Hepatocyte (in vitro differentiated cells): ENCODE measurements at regions not wholly inside any gene's neighbourhood (a gene's known extent, or its start where the extent isn't known, plus 50 kb on each side); places are given as distances from the start of the nearest gene placed in this dataset.

Experiments
- DNase-seq: peaks from one replicate; pipeline ENCODE4 v3.0.0-alpha.2; 2016; ENCODE audit warnings: low spot score
- H2AFZ ChIP-seq: fragments of 200-600 bp; sonication (generic); 2 replicates; pipeline ENCODE4 v1.6.0; 2016; ENCODE audit warnings: antibody characterized with exemption, mild to moderate bottlenecking
- H3K27ac ChIP-seq: fragments of 200-600 bp; sonication (generic); 2 replicates; pipeline ENCODE4 v1.5.1; 2016; ENCODE audit warnings: mild to moderate bottlenecking
- H3K27me3 ChIP-seq: fragments of 200-600 bp; sonication (generic); 2 replicates; pipeline ENCODE4 v1.6.1; 2016
- H3K36me3 ChIP-seq: fragments of 200-600 bp; sonication (generic); replicated peaks from 2 replicates; pipeline ENCODE4 v1.5.1; 2016; ENCODE audit warnings: low read depth; ENCODE audit not compliant: insufficient read depth
- H3K4me1 ChIP-seq: fragments of 200-600 bp; sonication (generic); 2 replicates; pipeline ENCODE4 v1.5.1; 2016; ENCODE audit warnings: mild to moderate bottlenecking, moderate library complexity; ENCODE audit not compliant: insufficient read depth
- H3K4me2 ChIP-seq: fragments of 200-600 bp; sonication (generic); 2 replicates; pipeline ENCODE4 v1.6.0; 2016
- H3K4me3 ChIP-seq: fragments of 200-600 bp; sonication (generic); 2 replicates; pipeline ENCODE4 v1.5.1; 2016; ENCODE audit warnings: mild to moderate bottlenecking
- H3K79me2 ChIP-seq: fragments of 200-600 bp; sonication (generic); 2 replicates; pipeline ENCODE4 v1.6.0; 2017; ENCODE audit warnings: mild to moderate bottlenecking
- H3K9me2 ChIP-seq: fragments of 200-600 bp; sonication (generic); replicated peaks from 2 replicates; pipeline ENCODE4 v1.6.0; 2017; ENCODE audit warnings: mild to moderate bottlenecking; ENCODE audit not compliant: insufficient read depth
- H3K9me3 ChIP-seq: fragments of 200-600 bp; sonication (generic); 2 replicates; pipeline ENCODE4 v1.5.1; 2016; ENCODE audit warnings: low read depth, mild to moderate bottlenecking
- H4K20me1 ChIP-seq: fragments of 200-600 bp; sonication (generic); 2 replicates; pipeline ENCODE4 v1.6.0; 2016; ENCODE audit warnings: mild to moderate bottlenecking; ENCODE audit not compliant: insufficient read depth, poor library complexity, severe bottlenecking
- EZH2 ChIP-seq: fragments of 200-600 bp; sonication (generic); IDR thresholded peaks from 2 replicates; pipeline ENCODE4 v1.6.1; 2016; ENCODE audit warnings: antibody characterized with exemption, mild to moderate bottlenecking, borderline replicate concordance
- EZH2phosphoT487 ChIP-seq: fragments of 200-600 bp; sonication (generic); IDR thresholded peaks from one replicate; pipeline ENCODE4 v1.6.1; 2018; ENCODE audit warnings: antibody characterized with exemption, mild to moderate bottlenecking, low read depth, moderate library complexity; ENCODE audit not compliant: unreplicated experiment, severe bottlenecking
- WGBS: methylation state at CpG from one replicate; pipeline ENCODE4 v1.1.6; 2016; ENCODE audit warnings: low lambda C conversion rate; ENCODE audit errors: missing lambda C conversion rate; 5-methylcytosine and 5-hydroxymethylcytosine counted together
- TF ChIP-seq, protein P1 (sequence below): fragments of 200-600 bp; sonication (generic); IDR thresholded peaks from 2 replicates; pipeline ENCODE4 v1.5.1; 2016; ENCODE audit warnings: antibody characterized with exemption, mild to moderate bottlenecking; ENCODE audit not compliant: poor library complexity

DNA sequence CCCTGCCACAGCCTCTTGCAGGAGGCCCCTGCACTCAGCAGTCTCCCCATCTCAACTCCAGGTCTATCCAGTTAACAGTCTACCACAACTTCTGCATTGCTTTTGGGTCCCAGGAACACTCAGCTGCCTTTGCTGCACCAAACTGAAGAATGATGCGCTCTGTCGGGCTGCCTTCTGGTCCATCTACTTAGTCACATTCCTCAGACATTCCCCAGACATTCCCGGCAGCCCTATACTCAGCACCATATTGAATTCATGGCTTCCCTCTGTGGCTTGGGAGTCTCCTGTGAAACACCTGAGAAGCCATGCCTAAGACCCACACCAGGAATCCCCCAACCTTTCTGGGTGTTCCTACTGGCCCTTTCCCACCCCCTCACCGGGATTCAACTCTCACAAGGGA, 99.6 kb upstream of the COL21A1 start:
- WGBS = 79% methylated on average over 4 of the region's 4 CpGs
- Histone ChIP-seq H3K4me2 (no peak overlapping the region), H3K4me1 (no peaks in the 10 kb centered on the region), H3K27ac (no peak overlapping the region), H2AFZ (no peak overlapping the region), H3K9me3 (no peaks in the 10 kb centered on the region), H4K20me1 (no peaks in the 10 kb centered on the region), H3K36me3 (no peaks in the 10 kb centered on the region), H3K4me3 (no peak overlapping the region), H3K27me3 (no peaks in the 10 kb centered on the region), H3K9me2 (no peaks in the 10 kb centered on the region), H3K79me2 (no peaks in the 10 kb centered on the region)
- TF ChIP-seq, protein P1, sequence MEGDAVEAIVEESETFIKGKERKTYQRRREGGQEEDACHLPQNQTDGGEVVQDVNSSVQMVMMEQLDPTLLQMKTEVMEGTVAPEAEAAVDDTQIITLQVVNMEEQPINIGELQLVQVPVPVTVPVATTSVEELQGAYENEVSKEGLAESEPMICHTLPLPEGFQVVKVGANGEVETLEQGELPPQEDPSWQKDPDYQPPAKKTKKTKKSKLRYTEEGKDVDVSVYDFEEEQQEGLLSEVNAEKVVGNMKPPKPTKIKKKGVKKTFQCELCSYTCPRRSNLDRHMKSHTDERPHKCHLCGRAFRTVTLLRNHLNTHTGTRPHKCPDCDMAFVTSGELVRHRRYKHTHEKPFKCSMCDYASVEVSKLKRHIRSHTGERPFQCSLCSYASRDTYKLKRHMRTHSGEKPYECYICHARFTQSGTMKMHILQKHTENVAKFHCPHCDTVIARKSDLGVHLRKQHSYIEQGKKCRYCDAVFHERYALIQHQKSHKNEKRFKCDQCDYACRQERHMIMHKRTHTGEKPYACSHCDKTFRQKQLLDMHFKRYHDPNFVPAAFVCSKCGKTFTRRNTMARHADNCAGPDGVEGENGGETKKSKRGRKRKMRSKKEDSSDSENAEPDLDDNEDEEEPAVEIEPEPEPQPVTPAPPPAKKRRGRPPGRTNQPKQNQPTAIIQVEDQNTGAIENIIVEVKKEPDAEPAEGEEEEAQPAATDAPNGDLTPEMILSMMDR = no peak
- TF ChIP-seq EZH2phosphoT487 = no peak
- no peak for TF ChIP-seq EZH2
- no peak for DNase-seq

DNA sequence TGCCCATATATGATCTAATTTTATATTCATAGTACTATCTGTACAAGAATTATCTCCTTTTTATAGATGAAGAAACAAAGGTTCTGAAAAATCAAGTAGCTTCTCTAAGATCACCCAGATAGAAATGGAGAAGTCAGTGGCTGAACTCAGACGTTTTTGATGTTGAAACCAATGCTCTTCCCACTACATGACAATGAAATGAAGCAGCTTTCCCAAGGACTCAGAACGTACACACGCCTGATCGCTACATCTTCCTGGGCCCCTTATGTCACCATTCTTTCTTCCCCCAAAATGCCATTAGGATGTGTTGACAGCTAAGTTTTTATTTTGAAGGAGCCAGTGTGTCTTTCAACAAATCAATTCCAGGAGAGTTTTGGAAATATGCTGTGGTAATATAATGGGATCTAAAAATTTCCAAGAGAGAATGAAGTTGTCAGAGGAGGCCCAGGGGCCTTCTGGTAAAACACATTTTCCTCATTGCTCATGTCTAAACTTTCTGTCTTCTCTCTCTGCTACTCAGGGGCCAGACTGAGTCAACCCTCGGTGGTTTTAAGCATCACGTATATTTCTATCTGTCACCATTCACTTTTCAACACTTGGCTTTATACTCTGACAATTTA, 98.1 kb upstream of the COL21A1 start:
- H3K27ac ChIP-seq = no peak overlapping the region
- H2AFZ ChIP-seq = no peak overlapping the region
- H3K9me3 ChIP-seq = no peaks in the 10 kb centered on the region
- H3K4me1 ChIP-seq = no peaks in the 10 kb centered on the region
- no peaks in the 10 kb centered on the region for H3K27me3 ChIP-seq
- TF ChIP-seq EZH2 (no peak), EZH2phosphoT487 (no peak)
- TF ChIP-seq, protein P1 = no peak
- no peaks in the 10 kb centered on the region for H3K36me3 ChIP-seq
- no peaks in the 10 kb centered on the region for H3K9me2 ChIP-seq
- H3K79me2 ChIP-seq = no peaks in the 10 kb centered on the region
- WGBS = 82% methylated on average over 6 of the region's 6 CpGs
- no peak overlapping the region for H3K4me3 ChIP-seq
- no peak for DNase-seq
- no peaks in the 10 kb centered on the region for H4K20me1 ChIP-seq
- no peak overlapping the region for H3K4me2 ChIP-seq

DNA sequence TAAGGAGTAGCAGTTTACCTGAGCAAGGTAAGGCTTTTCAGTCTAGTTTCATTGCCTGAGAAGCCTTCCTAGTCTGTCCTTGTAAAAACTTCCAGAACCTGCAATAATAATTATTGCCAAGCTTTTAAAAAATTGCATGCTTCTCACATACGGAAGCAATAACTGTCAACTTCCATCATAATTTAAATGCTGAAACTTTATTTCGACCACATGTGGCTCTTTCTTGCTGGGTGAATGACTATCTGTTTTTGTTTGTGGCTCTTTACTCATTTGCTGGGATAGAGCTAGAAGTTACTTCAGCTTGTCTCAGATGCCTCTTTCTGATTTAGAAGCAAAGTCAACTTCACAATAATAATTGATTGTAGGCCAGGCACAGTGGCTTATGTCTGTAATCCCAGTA, 95.9 kb upstream of the COL21A1 start:
- DNase-seq = no peak
- Histone ChIP-seq H4K20me1 (no peaks in the 10 kb centered on the region), H3K27me3 (no peaks in the 10 kb centered on the region), H3K4me3 (no peak overlapping the region), H2AFZ (no peak overlapping the region), H3K4me2 (no peak overlapping the region), H3K9me3 (no peaks in the 10 kb centered on the region), H3K4me1 (no peaks in the 10 kb centered on the region), H3K27ac (no peak overlapping the region), H3K79me2 (no peaks in the 10 kb centered on the region), H3K36me3 (no peaks in the 10 kb centered on the region), H3K9me2 (no peaks in the 10 kb centered on the region)
- TF ChIP-seq, protein P1 = no peak
- WGBS = 73% methylated on average over 2 of the region's 2 CpGs

DNA sequence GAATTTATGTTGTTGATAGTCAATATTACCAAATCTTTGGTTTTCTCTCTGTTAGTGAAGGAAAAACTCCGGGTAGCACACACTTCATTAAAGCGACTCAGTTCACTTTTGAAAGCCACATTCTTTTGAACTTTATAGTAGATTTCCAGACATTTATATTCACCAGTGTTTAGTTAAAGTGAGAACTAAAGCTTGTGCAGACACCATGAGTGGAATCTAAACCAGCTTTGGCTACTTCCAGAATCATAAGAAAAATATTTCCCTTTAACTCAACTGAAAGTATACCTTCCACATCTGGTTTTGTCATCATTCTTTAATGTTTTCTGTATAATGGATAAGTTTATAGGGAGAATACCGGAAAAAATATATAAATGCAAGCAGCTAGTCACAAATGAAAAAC, 92.1 kb upstream of the COL21A1 start:
- H3K9me2 ChIP-seq = no peaks in the 10 kb centered on the region
- no peak overlapping the region for H3K4me3 ChIP-seq
- no peaks in the 10 kb centered on the region for H3K9me3 ChIP-seq
- H3K36me3 ChIP-seq = no peaks in the 10 kb centered on the region
- H3K27me3 ChIP-seq = no peaks in the 10 kb centered on the region
- H3K79me2 ChIP-seq = no peaks in the 10 kb centered on the region
- H4K20me1 ChIP-seq = no peaks in the 10 kb centered on the region
- no peak overlapping the region for H3K4me2 ChIP-seq
- no peak overlapping the region for H2AFZ ChIP-seq
- TF ChIP-seq, protein P1 = no peak
- TF ChIP-seq EZH2phosphoT487 (no peak), EZH2 (no peak)
- WGBS = 32% methylated on average over 3 of the region's 3 CpGs
- H3K27ac ChIP-seq = no peak overlapping the region
- no peak for DNase-seq
- no peaks in the 10 kb centered on the region for H3K4me1 ChIP-seq
